ENCODE measurements at regions not wholly inside any gene's neighbourhood (a gene's known extent, or its start where the extent isn't known, plus 50 kb on each side); places are given as distances from the start of the nearest gene placed in this dataset.
"Not testable (repeated sequence)": the region's sequence is repeated elsewhere in the genome, so short reads cannot be mapped to it uniquely, and the experiment has no call there.

- no peak for DNase-seq (ENCODE audit: low read depth in 1 of 2, low spot score in 1 of 2)
- Histone ChIP-seq H3K4me3 (no peak overlapping the region), H3K36me3 (no peaks in the 10 kb centered on the region), H3K4me1 (ENCODE audit: low read depth) (no peaks in the 10 kb centered on the region), H3K27ac (no peak overlapping the region), H3K27me3 (no peaks in the 10 kb centered on the region), H3K9me3 (ENCODE audit: low read depth) (no peaks in the 10 kb centered on the region)
- TF ChIP-seq CTCF (IDR thresholded peaks at IDR 0.05; ENCODE audit: low read depth, low read length), result no peak
These were observed 123.9 kb downstream of the MC4R start for GRCh38 chr18:60248336-60249330.

- TF ChIP-seq CTCF (IDR thresholded peaks at IDR 0.05; ENCODE audit: low read depth, low read length), result no peak
- no peak overlapping the region for H3K4me3 ChIP-seq
- no peaks in the 10 kb centered on the region for H3K9me3 ChIP-seq (ENCODE audit: low read depth)
- H3K36me3 ChIP-seq, result no peaks in the 10 kb centered on the region
- DNase-seq (ENCODE audit: low read depth in 1 of 2, low spot score in 1 of 2), result no peak
- H3K4me1 ChIP-seq (ENCODE audit: low read depth), result no peaks in the 10 kb centered on the region
- no peak overlapping the region for H3K27ac ChIP-seq
- H3K27me3 ChIP-seq, result no peaks in the 10 kb centered on the region
These were observed 125.5 kb downstream of the MC4R start for GRCh38 chr18:60247103-60247502.

GRCh38 chr18:60246606-60247005 lies 126.0 kb downstream of the MC4R start:
- H3K36me3 ChIP-seq, result no peaks in the 10 kb centered on the region
- no peak overlapping the region for H3K4me3 ChIP-seq
- no peak for DNase-seq (ENCODE audit: low read depth in 1 of 2, low spot score in 1 of 2)
- H3K27me3 ChIP-seq, result no peaks in the 10 kb centered on the region
- H3K9me3 ChIP-seq (ENCODE audit: low read depth), result no peaks in the 10 kb centered on the region
- no peak for TF ChIP-seq CTCF (IDR thresholded peaks at IDR 0.05; ENCODE audit: low read depth, low read length)
- no peak overlapping the region for H3K27ac ChIP-seq
- H3K4me1 ChIP-seq (ENCODE audit: low read depth), result no peaks in the 10 kb centered on the region

- Histone ChIP-seq H3K27me3 (no peaks in the 10 kb centered on the region), H3K4me3 (no peak overlapping the region), H3K9me3 (ENCODE audit: low read depth) (no peaks in the 10 kb centered on the region), H3K27ac (no peak overlapping the region), H3K36me3 (no peaks in the 10 kb centered on the region), H3K4me1 (ENCODE audit: low read depth) (no peaks in the 10 kb centered on the region)
- no peak for TF ChIP-seq CTCF (IDR thresholded peaks at IDR 0.05; ENCODE audit: low read depth, low read length)
- no peak for DNase-seq (ENCODE audit: low read depth in 1 of 2, low spot score in 1 of 2)
These were observed 127.5 kb downstream of the MC4R start for GRCh38 chr18:60245096-60245495.

- H3K27ac ChIP-seq, result not testable (repeated sequence)
These were observed 133.4 kb downstream of the MC4R start for GRCh38 chr18:60239024-60239710.

GRCh38 chr18:60235164-60235563 lies 137.4 kb downstream of the MC4R start:
- H3K27ac ChIP-seq, result no peak overlapping the region
- H3K9me3 ChIP-seq (ENCODE audit: low read depth), result no peaks in the 10 kb centered on the region
- H3K27me3 ChIP-seq, result no peaks in the 10 kb centered on the region
- no peak for DNase-seq (ENCODE audit: low read depth in 1 of 2, low spot score in 1 of 2)
- no peaks in the 10 kb centered on the region for H3K4me1 ChIP-seq (ENCODE audit: low read depth)
- H3K4me3 ChIP-seq, result no peak overlapping the region
- no peaks in the 10 kb centered on the region for H3K36me3 ChIP-seq
- no peak for TF ChIP-seq CTCF (IDR thresholded peaks at IDR 0.05; ENCODE audit: low read depth, low read length)

More at GRCh38 chr18:60239024-60239710, 133.4 kb downstream of the MC4R start:
- DNase-seq (ENCODE audit: low read depth in 1 of 2, low spot score in 1 of 2); H3K4me3 ChIP-seq; H3K9me3 ChIP-seq (ENCODE audit: low read depth); H3K4me1 ChIP-seq (ENCODE audit: low read depth); H3K36me3 ChIP-seq; H3K27me3 ChIP-seq: not testable (repeated sequence)

Data from cardiac muscle cell (in vitro differentiated cells and primary cell).